GM19025 (cell line): ENCODE measurements at regions not wholly inside any gene's neighbourhood (a gene's known extent, or its start where the extent isn't known, plus 50 kb on each side); places are given as distances from the start of the nearest gene placed in this dataset.

ENCODE experiments used
- ATAC-seq: cut with Tn5 transposase; IDR thresholded peaks from one replicate; pipeline ENCODE4 v1.9.1; 2021; ENCODE audit warnings: mild to moderate bottlenecking, low read depth, moderate library complexity; ENCODE audit not compliant: unreplicated experiment

GRCh38 chr17:77451894-77452852, 311.4 kb downstream of the SEC14L1 start:
- no peak for ATAC-seq

DNA sequence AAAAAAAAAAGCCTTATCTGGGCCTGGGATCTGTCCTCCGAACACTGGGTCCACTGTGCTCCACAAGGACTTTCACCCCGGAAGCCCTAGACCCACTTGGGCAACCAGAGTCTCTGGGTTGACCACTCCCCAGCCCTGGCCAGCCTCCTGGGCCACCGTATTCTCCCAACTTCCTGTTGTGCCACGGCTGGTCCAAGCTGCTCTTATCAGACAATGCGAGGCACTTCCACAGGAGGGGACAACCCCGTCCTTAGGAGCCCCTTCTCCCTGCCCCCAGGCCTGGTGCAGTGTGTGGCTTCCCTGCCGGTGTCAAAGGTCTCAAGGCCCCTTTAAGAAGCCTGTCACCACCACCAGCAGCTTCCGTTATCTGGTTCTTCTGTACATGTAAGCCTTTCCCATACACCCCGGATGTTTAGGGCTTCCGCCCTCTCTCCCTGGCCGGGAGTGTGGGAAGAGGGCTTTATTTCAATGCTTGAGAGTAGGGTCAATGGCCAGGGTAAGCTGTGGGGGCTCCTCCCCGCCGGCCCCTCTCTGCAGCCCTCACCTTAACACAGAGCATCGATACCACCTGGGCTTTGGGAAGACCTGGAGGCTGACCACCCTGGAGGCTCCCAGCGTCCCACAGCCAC, 313.0 kb downstream of the SEC14L1 start:
- no peak for ATAC-seq

DNA sequence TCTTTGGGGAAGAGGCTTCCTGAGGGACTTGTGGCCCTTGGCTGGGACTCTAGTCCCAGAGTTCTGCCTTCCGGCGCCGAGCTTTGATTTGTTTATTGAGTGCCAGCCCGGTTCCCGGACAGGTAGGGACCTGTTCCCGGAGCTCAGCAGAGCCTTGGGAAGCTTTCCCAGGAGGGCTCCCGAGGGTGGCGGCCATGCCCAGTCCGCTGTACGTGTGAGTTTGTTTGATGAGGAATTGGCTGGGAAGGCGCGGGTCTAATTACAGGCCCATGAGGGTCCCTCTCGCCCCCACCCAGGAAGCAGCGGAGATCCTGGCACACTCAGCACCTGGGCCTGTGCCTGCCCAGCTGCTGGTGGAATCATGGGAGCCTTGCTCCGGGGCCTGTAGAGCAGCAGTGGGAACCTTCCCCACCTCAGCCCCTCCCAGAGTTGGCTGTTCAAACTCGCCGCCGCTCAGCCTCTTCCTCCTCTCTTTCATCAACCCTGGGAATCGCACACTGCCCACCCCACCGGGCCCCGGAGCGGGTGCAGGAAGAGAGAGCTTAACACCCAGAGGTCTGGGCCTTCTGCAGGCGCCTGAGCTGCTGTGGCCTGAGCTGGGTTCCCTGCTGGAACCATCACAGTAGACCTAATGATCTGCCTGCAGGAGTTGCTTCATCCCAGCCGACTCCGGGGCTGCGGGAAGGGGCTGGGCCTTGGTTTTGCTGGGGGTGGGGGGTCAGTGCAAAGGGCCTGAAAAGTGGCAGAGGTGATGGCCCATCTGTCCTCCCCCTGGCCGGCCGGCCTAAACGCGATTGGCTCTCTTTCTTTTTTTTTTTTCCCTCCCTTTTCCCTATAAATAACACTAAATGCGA, 313.7 kb downstream of the SEC14L1 start:
- no peak for ATAC-seq

- ATAC-seq = no peak
Observed at GRCh38 chr17:77455111-77455890, 314.5 kb downstream of the SEC14L1 start.

GRCh38 chr17:77455891-77456260, 315.1 kb downstream of the SEC14L1 start:
- ATAC-seq = no peak

GRCh38 chr17:77456271-77456950, 315.6 kb downstream of the SEC14L1 start:
- ATAC-seq = no peak

GRCh38 chr17:77456951-77457548, 316.3 kb downstream of the SEC14L1 start:
- ATAC-seq = no peak

- ATAC-seq = no peak
Observed at GRCh38 chr17:77457572-77458201, 316.9 kb downstream of the SEC14L1 start.

- ATAC-seq = no peak
Observed at GRCh38 chr17:77458202-77459017, 317.6 kb downstream of the SEC14L1 start.

GRCh38 chr17:77459018-77459755, 318.4 kb downstream of the SEC14L1 start:
- no peak for ATAC-seq

DNA sequence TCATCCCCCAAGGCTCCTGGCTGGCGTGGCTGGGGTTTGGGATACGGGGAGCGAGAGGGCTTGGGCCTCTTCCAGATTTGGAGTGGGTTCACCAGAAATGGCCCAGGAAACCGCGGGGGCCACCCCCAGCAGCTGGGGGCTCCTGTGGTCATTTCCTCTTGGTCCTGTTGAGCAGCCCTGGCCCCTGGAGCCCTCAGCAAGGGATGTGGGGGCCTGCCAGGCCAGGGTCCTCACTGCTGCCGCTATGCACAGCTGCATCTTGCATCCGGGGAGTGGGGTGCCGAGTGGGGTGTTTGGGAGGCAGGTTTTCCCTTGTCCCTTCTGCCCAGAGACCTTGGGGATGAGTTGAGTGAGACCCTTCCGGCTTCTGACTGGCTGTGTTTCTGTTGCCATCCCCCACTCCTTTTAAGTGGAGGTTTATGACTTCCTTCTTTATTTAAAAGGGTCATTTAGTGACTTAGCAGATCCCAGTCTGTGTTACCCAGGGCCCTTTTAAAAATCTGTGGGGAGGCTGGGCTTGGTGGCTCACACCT, 319.8 kb downstream of the SEC14L1 start:
- ATAC-seq = no peak

DNA sequence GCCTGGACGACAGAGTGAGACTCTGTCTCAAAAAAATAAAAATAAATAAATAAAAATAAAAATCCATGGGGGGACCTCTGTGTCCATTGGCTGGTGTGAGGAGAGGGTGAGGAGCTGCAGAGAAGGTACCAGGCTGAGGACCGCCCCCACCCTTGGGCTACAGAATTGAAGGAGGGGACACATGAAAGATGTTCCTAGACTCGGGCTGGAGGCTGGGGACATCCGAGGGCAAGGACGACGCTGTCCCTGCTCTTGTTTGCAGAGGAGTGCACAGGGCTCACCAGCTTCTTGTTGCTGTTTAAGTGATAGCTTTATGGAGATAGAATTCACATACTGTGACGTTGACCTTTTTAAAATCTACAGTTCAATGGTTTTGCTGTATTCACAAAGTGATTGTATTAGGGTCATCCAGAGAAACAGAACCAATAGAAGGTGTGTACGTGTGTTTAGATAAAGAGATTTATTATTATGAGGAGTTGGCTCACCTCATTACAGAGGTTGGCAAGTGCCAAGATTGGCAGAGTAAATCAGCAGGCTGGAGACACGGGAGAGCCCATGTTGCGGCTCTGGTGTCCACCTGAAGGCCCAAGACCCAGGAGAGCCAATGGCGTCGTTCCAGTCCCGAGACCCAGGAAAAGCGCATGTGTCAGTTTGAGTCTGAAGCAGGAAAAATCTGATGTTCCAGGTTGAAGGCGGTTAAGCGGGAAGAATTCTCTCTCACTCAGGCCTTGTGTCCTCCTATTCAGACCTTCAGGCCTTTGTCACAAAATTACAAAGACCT, 320.7 kb downstream of the SEC14L1 start:
- no peak for ATAC-seq

- ATAC-seq = no peak
Observed at GRCh38 chr17:77462090-77462489, 321.3 kb downstream of the SEC14L1 start.

DNA sequence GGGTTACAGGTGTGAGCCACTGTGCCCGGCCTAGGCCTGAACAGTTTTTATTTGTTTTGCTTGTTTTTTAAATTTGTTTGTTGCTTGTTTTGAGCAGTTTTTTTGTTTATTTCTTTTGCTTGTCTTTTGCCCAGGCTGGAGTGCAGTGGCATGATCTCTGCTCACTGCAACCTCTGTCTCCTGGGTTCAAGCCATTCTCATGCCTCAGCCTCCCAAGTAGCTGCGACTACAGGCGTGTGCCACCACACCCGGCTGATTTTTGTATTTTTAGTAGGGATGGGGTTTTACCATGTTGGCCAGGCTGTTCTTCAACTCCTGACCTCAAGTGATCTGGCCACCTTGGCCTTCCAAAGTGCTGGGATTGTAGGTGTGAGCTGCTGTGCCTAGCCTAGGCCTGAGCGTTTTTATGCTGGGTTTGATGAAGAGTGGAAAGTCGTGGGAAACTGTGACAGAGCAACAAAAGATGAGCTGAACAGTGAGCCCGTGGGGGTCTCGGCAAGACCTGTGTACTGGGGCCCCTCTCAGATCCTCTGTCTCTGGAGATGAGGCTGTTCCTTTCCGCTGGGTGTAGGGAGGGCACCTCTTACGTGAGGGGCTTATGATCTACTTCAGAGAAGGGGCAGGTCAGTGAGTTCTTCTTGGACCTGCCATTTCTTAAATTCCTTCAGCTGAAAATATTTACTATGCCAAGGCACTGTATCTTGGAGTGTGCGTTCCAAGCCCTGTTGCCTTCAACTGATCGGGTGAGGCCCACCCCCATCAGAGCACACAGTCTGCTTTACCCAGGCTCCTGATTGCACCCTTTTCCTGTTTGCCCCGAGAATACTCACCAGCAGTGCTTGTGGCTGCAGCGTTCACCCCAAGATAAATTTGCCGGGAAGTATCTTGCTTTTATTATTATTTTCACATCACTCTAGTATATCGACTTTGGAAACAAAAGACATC, 322.1 kb downstream of the SEC14L1 start:
- no peak for ATAC-seq

GRCh38 chr17:77464988-77465357, 324.2 kb downstream of the SEC14L1 start:
- ATAC-seq = no peak
